Endothelial cell of hepatic sinusoid (primary cell): ENCODE measurements at regions not wholly inside any gene's neighbourhood (a gene's known extent, or its start where the extent isn't known, plus 50 kb on each side); places are given as distances from the start of the nearest gene placed in this dataset.
"Not testable (repeated sequence)": the region's sequence is repeated elsewhere in the genome, so short reads cannot be mapped to it uniquely, and the experiment has no call there.

Source experiments
- in situ Hi-C: cut with HindIII; loops from 2 replicates; pipeline ENCODE4 v1.10.0; 2017; ENCODE audit warnings: low sequenced_read_pairs

- in situ Hi-C loops, result no loop called here
These were observed 151.5 kb upstream of the ATXN1 start for GRCh38 chr6:16912756-16913155.

- in situ Hi-C loops, result no loop called here
These were observed 149.8 kb upstream of the ATXN1 start for GRCh38 chr6:16911088-16911487.

DNA sequence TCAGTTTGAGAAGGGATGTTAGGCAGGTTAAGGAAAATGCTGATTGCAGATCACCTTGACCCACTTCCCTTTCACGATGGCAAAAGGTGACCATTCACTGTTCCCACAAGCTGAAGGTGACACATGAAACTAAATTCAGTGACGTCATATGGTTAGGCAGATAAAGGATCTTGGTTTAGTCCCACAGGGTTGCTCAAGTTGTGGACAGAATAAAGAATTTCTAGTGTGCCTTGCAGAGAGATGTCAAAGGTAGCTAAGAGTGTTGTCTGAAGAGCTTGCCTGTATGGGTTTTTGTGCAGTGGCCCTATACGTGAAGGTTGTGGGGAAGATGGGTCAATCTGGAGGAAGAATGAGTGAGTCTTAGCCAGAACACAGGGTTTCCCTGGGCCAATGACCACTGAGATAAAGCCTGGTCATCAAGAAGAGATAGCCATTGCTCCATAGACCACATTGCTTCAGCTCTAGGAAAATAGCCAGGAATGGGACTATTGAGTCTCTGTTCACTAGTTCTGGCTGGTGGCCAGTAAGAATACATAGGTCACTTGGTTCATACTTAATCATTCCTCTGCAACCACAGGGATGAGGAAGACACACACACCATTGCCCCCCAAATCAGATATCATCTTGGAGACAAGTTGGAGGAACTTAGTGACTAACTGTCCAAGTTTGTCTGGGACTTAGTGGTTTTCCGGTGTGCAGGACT, 148.5 kb upstream of the ATXN1 start:
- in situ Hi-C loops, result no loop called here

DNA sequence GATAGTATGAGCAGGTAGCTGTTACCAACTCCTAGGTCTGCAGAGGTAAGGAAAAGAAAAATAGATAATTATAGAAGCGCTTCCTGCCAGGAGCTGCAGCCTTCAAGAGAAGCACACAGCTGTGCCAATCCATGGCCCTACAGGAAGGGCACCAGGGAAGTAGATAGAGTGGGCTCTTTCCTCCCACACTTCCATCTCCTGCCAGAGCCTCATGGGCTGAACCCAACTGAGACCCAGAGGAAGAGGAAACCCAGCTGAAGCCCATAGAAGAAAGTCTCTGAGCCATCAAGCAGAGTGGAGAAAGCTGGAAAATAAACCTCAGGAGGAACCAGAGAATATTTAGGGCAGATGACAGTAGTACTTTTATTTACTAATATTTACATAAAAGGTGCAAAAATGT, 146.7 kb upstream of the ATXN1 start:
- in situ Hi-C loops, result no loop called here

DNA sequence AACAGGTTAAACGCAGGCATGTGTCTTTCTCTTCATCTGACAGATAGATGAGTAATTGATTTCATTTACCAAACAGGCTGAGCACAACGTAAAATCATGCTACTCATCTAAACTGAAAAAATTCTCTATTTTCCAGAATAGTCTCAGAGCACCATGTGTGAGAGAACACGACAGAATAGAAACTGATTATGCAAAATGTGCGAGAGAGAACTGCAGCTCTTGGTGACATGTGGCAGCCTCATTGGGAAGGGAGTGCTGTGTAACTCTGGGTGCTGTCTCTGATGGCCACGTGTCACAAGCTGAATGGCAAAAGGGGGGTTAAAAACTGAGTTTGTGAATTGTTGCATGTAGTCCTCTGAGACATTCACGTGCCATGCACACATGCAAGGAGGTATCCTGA, 143.7 kb upstream of the ATXN1 start:
- in situ Hi-C loops, result no loop called here

DNA sequence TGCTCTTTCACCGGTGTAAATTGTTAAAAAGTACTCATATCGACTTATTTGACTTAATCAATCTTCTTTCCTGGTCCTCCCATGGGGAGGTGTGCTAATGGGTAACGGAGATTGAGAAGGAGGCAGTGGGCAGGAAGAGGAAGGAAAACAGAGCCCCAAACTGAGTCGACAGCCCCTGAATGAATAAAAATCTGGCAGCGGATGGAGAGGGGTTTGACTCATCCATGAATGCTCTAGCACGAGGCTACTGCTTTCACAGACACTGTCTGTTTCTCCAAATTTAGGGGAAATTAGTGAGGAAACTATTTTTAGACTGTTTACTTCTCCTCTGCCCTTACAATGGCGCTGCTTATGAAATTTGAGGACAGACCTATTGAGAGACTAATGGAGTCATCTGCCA, 142.2 kb upstream of the ATXN1 start:
- in situ Hi-C loops, result no loop called here

DNA sequence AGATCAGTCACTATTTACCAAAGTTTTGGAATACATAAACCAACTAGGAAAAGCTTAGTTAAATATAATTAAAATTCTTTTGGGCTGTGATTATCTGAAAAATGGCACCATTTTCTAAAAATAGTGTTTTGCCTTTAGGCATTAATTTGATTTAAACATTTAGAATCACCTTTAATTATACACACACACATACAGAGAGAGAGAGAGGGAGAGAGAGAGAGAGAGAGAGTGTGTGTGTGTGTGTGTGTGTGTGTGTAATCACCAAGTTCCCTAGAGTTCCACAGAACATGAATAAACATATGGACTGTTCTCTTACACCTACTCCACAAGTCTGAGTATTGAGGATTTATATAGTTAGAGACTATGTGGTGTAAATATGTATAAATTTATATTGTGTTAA, 141.2 kb upstream of the ATXN1 start:
- in situ Hi-C loops, result no loop called here

GRCh38 chr6:16901782-16902181, 140.5 kb upstream of the ATXN1 start:
- in situ Hi-C loops, result no loop called here

DNA sequence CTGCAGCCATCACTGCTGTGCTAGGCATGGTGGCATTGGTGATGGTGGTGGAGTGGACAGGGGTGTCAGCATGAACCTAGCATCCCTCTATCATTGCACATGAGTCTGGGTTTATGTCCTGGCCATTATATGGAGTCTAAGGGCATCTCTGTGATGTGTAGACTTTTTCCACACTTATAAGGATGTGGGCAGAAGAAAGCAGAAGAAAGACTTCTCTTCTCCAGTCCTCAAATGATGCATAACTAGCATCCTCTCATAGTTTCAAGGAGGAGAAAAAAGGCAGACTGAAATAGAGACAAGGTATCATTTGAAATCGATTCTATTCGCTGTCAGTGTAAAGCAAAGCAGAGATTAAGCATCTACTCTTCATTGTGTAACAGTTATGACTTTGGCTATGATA, 140.0 kb upstream of the ATXN1 start:
- in situ Hi-C loops, result no loop called here

DNA sequence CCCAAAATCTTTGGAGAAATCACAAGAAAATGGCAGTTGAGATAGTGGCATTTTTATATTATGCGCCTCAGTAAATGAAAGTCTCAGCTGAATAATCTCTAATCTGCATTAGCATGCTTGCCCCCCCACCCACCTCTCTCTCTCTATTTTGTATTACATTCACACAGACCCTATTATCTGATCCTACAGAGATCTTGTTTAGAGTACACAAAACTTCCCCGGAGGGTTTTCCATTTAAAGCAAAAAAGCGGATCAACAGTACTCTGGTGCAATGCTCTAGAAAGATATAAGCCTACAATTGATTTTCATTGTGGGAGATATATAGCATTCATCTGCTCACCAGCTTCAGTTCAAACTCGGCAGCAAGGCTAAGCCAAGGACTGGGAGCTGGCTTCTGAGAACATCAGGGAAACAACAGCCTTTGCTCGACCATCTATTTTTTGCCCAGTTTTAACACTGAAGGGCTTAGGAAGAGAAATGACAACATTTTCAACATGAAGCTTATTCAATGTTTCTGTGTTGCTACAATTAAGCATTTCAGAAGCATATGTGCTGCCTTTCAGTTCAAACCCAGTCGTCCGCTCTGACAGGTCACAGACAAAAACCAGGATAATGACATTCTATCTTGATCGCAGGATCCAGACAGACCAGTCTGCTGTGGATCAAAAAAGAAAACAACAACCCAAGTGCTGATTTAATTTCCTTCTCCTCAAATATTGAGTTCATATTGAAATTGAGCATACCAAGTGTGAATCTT, 137.6 kb upstream of the ATXN1 start:
- in situ Hi-C loops, result no loop called here

- in situ Hi-C loops, result no loop called here
These were observed 136.4 kb upstream of the ATXN1 start for GRCh38 chr6:16897669-16898068.

DNA sequence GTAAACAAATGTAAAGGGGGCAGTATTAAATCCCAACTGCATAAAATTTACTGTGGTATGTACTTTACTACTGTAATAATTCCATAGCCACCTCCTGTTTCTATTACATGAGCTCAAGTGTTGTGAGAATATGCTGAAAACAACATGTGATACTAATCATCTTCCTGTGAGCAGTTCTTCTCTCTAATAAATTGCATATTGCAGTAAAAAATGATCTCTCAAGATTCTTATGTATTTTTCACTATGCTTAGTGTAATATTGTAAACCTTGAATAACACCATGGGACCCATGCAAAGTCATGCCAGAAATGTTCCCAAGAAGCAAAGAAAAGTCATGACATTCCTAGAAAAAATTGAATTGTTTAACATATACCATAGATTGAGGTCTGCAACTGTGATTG, 133.0 kb upstream of the ATXN1 start:
- in situ Hi-C loops, result no loop called here

DNA sequence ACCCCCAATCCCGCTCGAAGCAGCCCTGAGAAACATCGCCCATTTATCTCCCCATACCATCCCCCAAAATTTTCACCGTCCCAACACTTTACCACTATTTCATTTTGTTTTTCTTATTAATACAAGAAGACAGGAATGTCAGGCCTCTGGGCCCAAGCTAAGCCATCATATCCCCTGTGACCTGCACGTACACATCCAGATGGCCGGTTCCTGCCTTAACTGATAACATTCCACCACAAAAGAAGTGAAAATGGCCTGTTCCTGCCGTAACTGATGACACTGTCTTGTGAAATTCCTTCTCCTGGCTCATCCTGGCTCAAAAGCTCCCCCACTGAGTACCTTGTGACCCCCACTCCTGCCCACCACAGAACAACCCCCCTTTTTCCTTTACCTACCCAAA, 129.8 kb upstream of the ATXN1 start:
- in situ Hi-C loops, result not testable (repeated sequence)

DNA sequence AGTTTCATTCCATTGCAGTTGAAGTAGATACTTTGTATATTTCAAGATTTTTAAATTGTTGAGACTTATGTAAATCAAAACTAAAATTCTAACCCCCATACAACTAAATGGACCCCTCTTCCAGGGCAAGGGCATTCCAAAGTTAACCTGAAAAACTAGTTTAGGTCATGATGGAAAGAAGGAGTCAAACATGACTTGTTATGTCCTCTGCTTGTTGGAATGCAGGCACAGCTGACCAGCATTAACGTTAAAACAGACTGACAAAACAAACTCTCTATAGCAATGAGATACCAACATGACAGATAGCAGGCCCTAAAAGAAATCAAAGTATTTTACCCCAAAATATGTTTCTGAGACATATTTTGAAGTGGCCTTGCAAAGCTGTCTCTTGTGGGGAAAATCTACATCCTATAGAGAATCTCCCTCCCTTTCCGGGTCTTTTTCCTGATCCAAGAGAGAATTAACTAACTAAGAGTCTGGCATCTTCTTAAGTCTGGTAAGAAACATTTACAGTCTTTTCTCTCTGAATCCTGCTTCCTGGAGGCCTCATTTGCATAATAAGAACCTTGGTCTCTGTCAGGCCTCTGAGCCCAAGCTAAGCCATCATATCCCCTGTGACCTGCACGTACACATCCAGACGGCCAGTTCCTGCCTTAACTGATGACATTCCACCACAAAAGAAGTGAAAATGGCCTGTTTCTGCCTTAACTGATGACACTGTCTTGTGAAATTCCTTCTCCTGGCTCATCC, 124.3 kb upstream of the ATXN1 start:
- in situ Hi-C loops, result no loop called here

DNA sequence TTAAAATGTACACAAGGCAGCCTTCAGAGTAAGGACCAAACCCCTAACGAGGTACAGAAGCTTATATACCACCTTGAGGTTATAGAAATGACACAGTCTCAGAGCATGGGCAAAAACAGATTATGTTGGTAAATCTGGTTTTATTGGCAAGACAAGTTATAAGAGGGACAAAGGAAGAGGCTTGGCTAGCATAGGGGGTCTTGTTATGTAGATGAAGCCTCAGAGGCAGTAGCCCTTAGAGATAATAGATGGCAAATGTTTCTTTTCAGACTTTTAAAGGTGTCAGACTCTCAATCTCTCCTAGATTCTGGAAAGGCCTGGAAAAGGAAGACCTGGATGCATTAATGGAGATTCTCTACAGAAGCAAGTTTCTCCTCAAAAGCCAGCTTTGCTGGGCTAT, 123.3 kb upstream of the ATXN1 start:
- in situ Hi-C loops, result no loop called here

- in situ Hi-C loops, result no loop called here
These were observed 122.2 kb upstream of the ATXN1 start for GRCh38 chr6:16883414-16883813.

DNA sequence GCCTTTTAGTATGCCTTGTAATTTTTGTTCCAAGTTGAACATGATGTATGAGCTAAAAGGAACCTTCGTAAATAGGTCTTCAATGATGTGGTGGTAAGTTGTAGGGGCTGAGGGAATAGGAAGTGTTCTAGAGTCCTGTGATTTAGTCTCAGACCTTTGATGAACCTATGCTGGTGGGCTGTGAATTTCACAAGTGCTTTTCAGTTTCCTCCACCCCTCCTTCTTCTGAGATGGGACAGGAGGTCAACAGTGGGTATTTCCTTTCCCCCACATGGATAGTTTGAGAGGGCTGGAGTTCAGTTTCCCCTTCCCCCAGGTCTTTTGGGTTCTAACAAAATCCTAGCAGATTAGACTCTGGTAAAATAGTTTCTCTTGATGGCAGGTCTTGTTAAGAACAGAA, 121.0 kb upstream of the ATXN1 start:
- in situ Hi-C loops, result no loop called here

GRCh38 chr6:16876852-16877251, 115.6 kb upstream of the ATXN1 start:
- in situ Hi-C loops, result not testable (repeated sequence)

DNA sequence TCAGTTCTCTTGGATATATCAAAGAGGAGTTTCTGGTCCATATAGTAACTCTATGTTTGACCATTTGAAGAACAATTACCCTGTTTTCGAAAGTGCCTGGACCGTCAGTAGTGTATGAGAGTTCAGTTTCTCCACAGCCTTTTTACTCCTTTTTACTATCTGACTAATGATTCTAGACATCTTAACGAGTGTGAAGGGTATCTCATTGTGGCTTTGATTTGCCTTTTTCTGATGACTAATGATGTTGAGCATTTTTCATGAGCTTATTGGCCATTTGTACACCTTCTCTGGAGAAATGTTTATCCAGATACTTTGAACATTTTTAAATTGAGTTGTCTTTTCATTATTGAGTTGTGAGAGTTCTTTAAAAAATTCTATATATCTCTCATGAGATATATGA, 114.9 kb upstream of the ATXN1 start:
- in situ Hi-C loops, result no loop called here

DNA sequence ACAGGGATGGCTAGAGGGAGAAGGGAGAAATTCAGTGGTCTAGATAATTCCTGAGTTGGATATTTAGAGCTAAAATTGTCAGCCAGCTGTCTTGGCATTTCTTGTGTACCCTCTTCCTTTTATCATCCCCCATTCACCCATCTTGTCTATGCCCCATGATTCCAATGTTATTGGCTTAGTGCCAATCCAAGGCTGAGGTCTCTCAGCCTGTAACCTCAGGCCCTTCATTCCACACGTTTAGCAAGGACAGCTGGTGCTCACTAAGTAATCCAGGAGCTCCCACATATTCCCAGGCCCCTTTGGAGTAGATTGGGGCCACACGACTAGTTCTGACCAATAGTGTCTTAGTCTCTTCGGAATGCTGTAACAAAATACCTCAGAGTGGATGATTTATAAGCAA, 112.4 kb upstream of the ATXN1 start:
- in situ Hi-C loops, result no loop called here

GRCh38 chr6:16872543-16873235, 111.4 kb upstream of the ATXN1 start:
- in situ Hi-C loops, result no loop called here
